Endothelial cell (in vitro differentiated cells): ENCODE measurements at regions not wholly inside any gene's neighbourhood (a gene's known extent, or its start where the extent isn't known, plus 50 kb on each side); places are given as distances from the start of the nearest gene placed in this dataset.

Experiments
- DNase-seq: peaks from one replicate; pipeline ENCODE4 v3.0.0; 2021; ENCODE audit warnings: low spot score
- H3K27ac Mint-ChIP-seq: one replicate; pipeline ENCODE4 v1.8.0; 2021; ENCODE audit warnings: mixed read lengths, inconsistent platforms; ENCODE audit not compliant: unreplicated experiment
- H3K27me3 Mint-ChIP-seq: one replicate; pipeline ENCODE4 v1.8.0; 2021; ENCODE audit warnings: mild to moderate bottlenecking, moderate library complexity, mixed read lengths, inconsistent platforms; ENCODE audit not compliant: unreplicated experiment
- H3K36me3 Mint-ChIP-seq: one replicate; pipeline ENCODE4 v1.8.0; 2021; ENCODE audit warnings: mild to moderate bottlenecking, low read depth, mixed read lengths, inconsistent platforms; ENCODE audit not compliant: unreplicated experiment
- H3K4me1 Mint-ChIP-seq: one replicate; pipeline ENCODE4 v1.8.0; 2021; ENCODE audit warnings: mild to moderate bottlenecking, mixed read lengths, inconsistent platforms; ENCODE audit not compliant: unreplicated experiment
- H3K4me3 Mint-ChIP-seq: one replicate; pipeline ENCODE4 v1.8.0; 2021; ENCODE audit warnings: mild to moderate bottlenecking, mixed read lengths, inconsistent platforms; ENCODE audit not compliant: unreplicated experiment
- H3K9me3 Mint-ChIP-seq: one replicate; pipeline ENCODE4 v1.8.0; 2021; ENCODE audit warnings: mixed read lengths, inconsistent platforms; ENCODE audit not compliant: unreplicated experiment
- CTCF ChIP-seq: fragments of 200-600 bp; sonication (generic); IDR thresholded peaks from one replicate; pipeline ENCODE4 v1.5.0; 2021; ENCODE audit warnings: antibody characterized with exemption; ENCODE audit not compliant: unreplicated experiment

- TF ChIP-seq CTCF: no peak
- Mint-ChIP-seq H3K9me3 (no peaks in the 10 kb centered on the region), H3K27ac (no peak overlapping the region), H3K4me3 (no peak overlapping the region), H3K36me3 (peaks cover 3% of the 10 kb centered on the region), H3K27me3 (peaks cover 1% of the 10 kb centered on the region), H3K4me1 (no peaks in the 10 kb centered on the region)
- DNase-seq: no peak
Observed at GRCh38 chr3:137382005-137382594, 382.0 kb upstream of the SOX14 start.

GRCh38 chr3:137385922-137386321 lies 378.2 kb upstream of the SOX14 start:
- TF ChIP-seq CTCF: no peak
- Mint-ChIP-seq H3K27me3 (peaks cover 1% of the 10 kb centered on the region), H3K36me3 (no peaks in the 10 kb centered on the region), H3K4me3 (no peak overlapping the region), H3K4me1 (peaks cover 3% of the 10 kb centered on the region), H3K27ac (no peak overlapping the region), H3K9me3 (no peaks in the 10 kb centered on the region)
- DNase-seq: no peak

- no peak for TF ChIP-seq CTCF
- no peaks in the 10 kb centered on the region for H3K9me3 Mint-ChIP-seq
- H3K4me1 Mint-ChIP-seq: no peaks in the 10 kb centered on the region
- no peak overlapping the region for H3K27ac Mint-ChIP-seq
- no peak overlapping the region for H3K4me3 Mint-ChIP-seq
- no peaks in the 10 kb centered on the region for H3K36me3 Mint-ChIP-seq
- DNase-seq: no peak
- peaks cover 2% of the 10 kb centered on the region for H3K27me3 Mint-ChIP-seq
Observed at GRCh38 chr3:137409584-137409983, 354.5 kb upstream of the SOX14 start.

- Mint-ChIP-seq H3K9me3 (no peaks in the 10 kb centered on the region), H3K27ac (no peak overlapping the region), H3K27me3 (peaks cover 2% of the 10 kb centered on the region), H3K4me1 (no peaks in the 10 kb centered on the region), H3K36me3 (no peaks in the 10 kb centered on the region), H3K4me3 (no peak overlapping the region)
- TF ChIP-seq CTCF: no peak
- no peak for DNase-seq
Observed at GRCh38 chr3:137410028-137410427, 354.1 kb upstream of the SOX14 start.

GRCh38 chr3:137420198-137420995 lies 343.7 kb upstream of the SOX14 start:
- Mint-ChIP-seq H3K27ac (no peak overlapping the region), H3K9me3 (no peaks in the 10 kb centered on the region), H3K4me3 (no peak overlapping the region), H3K4me1 (no peaks in the 10 kb centered on the region), H3K36me3 (no peaks in the 10 kb centered on the region), H3K27me3 (no peaks in the 10 kb centered on the region)
- no peak for DNase-seq
- TF ChIP-seq CTCF: no peak
